BJ (cell line): ENCODE measurements at regions not wholly inside any gene's neighbourhood (a gene's known extent, or its start where the extent isn't known, plus 50 kb on each side); places are given as distances from the start of the nearest gene placed in this dataset.

Experiments
- CTCF ChIA-PET: fragments of 350-600 bp; formaldehyde crosslinking; extraction: SDS; loops from one replicate; lab custom pipeline; 2021; ENCODE audit warnings: antibody characterized with exemption, inconsistent platforms; lab: Yijun Ruan, JAX
- POLR2A ChIA-PET: fragments of 300-600 bp; sonication (Branson Sonifier 250); formaldehyde crosslinking; extraction: SDS; loops from one replicate; lab custom pipeline; 2021; ENCODE audit warnings: antibody characterized with exemption; lab: Charles Lee
- DNase-seq: peaks from one replicate; pipeline ENCODE4 v3.0.0-alpha.2; 2011; ENCODE audit warnings: low read depth
- H3K27me3 ChIP-seq: 2 replicates; pipeline ENCODE4 v1.6.0; 2011; ENCODE audit warnings: low read length; ENCODE audit not compliant: control insufficient read depth, insufficient read depth
- H3K36me3 ChIP-seq: 2 replicates; pipeline ENCODE4 v1.5.1; 2011; ENCODE audit warnings: low read length; ENCODE audit not compliant: control insufficient read depth, insufficient read depth
- H3K4me3 ChIP-seq: 2 replicates; pipeline ENCODE4 v1.5.1; 2011; ENCODE audit warnings: low read depth, mild to moderate bottlenecking, control low read depth, low read length
- CTCF ChIP-seq: IDR thresholded peaks from 2 replicates; pipeline ENCODE4 v1.5.1; 2011; ENCODE audit warnings: low read depth, mild to moderate bottlenecking, control low read depth, inconsistent platforms, low read length, moderate library complexity; ENCODE audit not compliant: insufficient read depth

DNA sequence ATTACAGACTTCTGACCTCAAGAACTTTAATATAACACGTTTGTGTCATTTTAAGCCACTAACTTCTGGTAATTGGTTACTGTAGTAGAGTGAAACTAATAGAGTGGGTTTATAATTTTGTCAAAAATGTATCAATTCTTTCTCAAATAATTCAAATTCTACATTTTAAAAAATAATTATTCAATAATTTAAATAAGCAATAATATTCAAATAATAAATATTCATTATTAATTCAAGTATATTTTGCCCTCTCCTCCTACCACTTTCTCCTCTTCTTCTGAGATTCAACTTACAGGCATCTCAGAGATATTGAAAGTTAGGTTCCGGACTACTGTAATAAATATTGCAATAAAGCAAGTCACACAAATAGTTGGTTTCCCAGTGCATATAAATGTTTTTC is 1107.1 kb downstream of the KCNT2 start:
- ChIA-PET CTCF (no interaction called here), POLR2A (no interaction called here)
- H3K36me3 ChIP-seq, result no peaks in the 10 kb centered on the region
- DNase-seq, result no peak
- H3K4me3 ChIP-seq, result no peak overlapping the region
- TF ChIP-seq CTCF, result no peak
- H3K27me3 ChIP-seq, result no peaks in the 10 kb centered on the region

GRCh38 chr1:195495720-195496635 is 1112.3 kb downstream of the KCNT2 start:
- ChIA-PET CTCF (interaction anchor here (1.3 kb wide), 1 partner anchor 12 kb away, joined by 3 read pairs; no protein-coding TSS in a partner anchor), POLR2A (no interaction called here)
- Histone ChIP-seq H3K27me3 (no peaks in the 10 kb centered on the region), H3K4me3 (no peak overlapping the region), H3K36me3 (no peaks in the 10 kb centered on the region)
- TF ChIP-seq CTCF, result no peak
- DNase-seq, result no peak

- CTCF ChIA-PET, result no interaction called here
- no peaks in the 10 kb centered on the region for H3K36me3 ChIP-seq
- no peaks in the 10 kb centered on the region for H3K27me3 ChIP-seq
- no peak overlapping the region for H3K4me3 ChIP-seq
- POLR2A ChIA-PET, result no interaction called here
- DNase-seq, result no peak
- no peak for TF ChIP-seq CTCF
Measured at GRCh38 chr1:195482137-195482536, 1126.1 kb downstream of the KCNT2 start.

DNA sequence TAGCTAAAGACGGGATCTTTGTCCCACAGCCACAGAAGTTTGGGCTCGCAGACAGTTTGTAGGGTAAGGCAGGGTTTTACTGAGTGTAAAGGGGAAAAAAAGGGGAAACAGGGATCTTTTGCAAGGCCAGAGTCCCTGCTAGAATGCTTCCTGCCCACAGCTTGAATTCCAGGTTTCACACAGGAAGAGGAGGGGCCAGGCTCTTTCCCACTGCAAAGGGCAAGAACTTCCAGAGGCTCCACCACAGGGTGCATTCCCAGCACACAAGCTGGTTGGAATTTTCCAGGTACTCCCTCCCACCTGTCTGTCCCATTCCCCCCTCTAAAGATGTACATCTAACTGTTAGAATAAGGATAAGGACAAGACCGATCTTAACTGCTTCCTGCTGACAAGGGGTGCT is 1126.9 kb downstream of the KCNT2 start:
- no peak overlapping the region for H3K4me3 ChIP-seq
- no peaks in the 10 kb centered on the region for H3K27me3 ChIP-seq
- CTCF ChIA-PET, result no interaction called here
- POLR2A ChIA-PET, result no interaction called here
- DNase-seq, result no peak
- no peaks in the 10 kb centered on the region for H3K36me3 ChIP-seq
- no peak for TF ChIP-seq CTCF

- no peak for DNase-seq
- Histone ChIP-seq H3K27me3 (no peaks in the 10 kb centered on the region), H3K36me3 (no peaks in the 10 kb centered on the region), H3K4me3 (no peak overlapping the region)
- POLR2A ChIA-PET, result no interaction called here
- CTCF ChIA-PET, result no interaction called here
- no peak for TF ChIP-seq CTCF
Measured at GRCh38 chr1:195475568-195475967, 1132.7 kb downstream of the KCNT2 start.
